HG03571 (cell line): ENCODE measurements at regions not wholly inside any gene's neighbourhood (a gene's known extent, or its start where the extent isn't known, plus 50 kb on each side); places are given as distances from the start of the nearest gene placed in this dataset.

Source experiments
- ATAC-seq: cut with Tn5 transposase; IDR thresholded peaks from one replicate; pipeline ENCODE4 v1.9.1; 2021; ENCODE audit not compliant: unreplicated experiment

DNA sequence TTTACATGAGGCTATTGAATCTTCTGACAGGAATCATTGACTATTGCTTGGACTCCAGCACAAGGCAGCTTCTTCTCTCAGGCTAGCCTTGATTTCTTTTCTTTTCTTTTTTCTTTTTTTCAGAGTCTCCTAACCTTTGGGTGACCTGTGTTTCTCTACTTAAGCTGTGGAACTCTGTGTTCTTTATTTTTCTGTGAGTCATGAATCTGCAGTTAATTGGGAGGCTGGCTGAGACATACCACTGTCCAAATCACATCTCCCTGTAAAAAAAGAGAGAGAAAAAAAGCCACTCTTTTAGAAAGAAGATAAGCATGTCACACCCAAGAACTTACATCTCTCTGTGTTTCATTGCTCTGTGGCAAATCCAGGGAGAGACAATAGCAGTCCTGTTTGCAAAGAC is 681.2 kb upstream of the TSPY4 start:
- ATAC-seq: no peak

DNA sequence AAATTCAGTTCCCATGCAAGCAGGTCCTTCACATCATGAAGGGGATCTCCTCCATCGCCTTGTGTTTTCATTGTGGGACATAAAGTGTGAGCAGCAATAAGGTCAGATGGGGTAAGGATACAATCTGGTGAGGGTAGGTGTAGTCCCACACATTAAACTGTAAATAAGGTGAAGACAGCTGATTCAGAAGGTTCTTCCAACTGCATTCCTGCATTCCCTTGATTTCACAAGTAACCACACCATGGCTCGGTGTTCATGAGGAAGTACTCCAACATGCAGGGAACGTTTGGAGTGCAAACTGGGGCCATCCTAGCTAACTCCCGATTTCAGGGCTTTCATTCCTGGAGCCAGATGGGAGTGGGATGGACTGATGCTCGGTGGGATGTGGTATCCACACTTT is 680.7 kb upstream of the TSPY4 start:
- no peak for ATAC-seq

- ATAC-seq: no peak
Measured at GRCh38 chrY:8659721-8660120, 677.5 kb upstream of the TSPY4 start.

DNA sequence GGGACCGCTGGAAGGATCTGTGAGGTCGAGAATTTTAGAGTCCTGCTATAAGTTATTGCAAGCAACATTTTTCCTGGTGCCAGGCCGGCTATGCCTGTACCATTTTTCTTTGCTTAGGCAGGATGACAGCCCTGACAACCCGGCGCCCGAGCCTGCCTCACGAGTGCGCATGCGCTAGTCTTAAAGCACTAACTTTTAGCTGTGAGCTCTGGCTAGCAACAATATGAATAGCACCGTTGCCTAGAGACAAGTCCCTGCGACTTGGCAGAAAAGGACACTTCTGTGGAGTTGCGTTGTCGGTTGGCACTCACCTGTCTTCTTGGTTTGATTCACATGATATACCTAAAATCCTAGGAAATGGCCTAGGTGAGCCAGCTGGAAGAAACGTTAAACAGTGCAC is 663.4 kb upstream of the TSPY4 start:
- no peak for ATAC-seq

DNA sequence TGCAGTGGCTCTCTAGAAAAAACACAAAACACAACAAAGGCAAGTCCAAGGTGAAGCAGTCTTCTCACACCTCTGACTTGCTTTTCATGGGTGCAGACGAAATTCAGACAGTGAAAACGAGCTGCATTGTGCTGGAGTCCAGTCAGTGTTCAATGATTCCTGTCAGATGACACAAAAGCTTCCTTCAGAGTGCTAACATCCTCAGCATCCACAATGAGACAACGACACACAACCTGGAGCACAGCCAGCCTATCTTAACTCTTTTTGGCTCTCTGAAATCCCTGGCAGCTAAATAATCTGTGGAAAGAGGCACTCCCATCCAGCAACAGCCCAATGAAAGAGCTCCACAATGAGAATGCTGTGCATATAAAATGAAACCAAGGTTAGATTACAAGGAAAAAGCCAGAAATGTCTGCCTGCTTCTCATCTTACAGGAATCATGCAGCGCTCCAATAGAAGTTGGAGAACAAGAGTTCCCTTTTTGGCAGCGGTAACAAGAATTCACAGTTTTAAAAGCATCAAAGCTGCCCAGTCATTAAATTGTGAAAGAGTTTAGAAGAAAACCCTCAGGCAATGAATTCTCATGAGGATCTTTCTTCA is 659.8 kb upstream of the TSPY4 start:
- no peak for ATAC-seq

GRCh38 chrY:8687154-8687553 is 650.1 kb upstream of the TSPY4 start:
- ATAC-seq: no peak

DNA sequence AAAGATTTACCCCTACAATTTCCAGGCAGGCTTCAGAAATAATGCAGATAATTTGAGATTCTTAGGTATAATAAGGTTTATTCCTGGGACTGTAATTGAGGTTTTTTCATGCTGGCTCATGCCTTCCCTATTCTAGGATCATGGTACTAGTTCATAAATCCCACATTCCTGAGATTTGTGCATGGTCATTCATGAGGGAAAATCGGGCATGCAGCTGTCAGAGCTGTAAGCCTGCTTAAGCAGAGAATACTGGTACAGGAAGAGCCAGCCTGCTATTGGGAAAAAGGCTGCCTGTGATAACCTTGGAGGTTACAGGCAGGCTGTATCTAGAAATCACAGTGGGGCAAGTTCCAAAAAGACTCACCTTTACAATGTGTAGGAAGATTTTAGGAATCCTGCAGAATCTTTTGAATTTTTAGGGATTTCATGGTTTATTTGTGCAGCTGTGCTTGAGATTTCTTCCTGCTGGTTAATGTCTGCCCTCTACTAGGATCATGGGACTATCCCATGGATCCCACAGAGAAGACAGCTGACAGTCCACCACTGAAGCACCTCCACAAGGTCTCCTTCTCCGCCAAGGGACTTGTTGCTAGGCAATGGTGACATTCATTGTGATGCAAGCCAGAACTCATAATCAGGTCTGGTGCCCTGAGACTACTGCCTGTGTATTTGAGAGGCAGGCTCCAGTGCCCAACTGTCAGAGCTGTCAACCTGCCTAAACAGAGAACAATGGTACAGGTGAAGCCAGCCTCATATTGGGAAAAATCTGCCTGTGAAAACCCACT is 646.2 kb upstream of the TSPY4 start:
- ATAC-seq: no peak

DNA sequence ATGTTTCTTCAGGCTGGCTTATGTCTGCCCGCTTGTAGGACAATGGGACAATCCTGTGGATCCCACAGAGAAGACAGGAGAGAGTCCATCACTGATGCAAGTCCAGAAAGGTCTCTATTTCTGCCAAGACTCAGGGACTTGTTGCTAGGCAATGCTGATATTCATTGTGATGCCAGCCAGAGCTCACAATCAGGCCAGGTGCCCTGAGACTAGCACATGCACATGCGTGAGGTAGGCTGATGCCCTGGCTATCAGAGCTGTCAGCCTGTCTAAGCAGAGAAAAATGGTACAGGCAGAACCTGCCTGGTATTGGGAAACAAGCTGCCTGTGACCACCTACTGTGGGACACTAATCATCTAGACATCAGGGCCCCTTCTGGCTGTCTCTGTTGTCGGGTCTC is 638.7 kb upstream of the TSPY4 start:
- no peak for ATAC-seq

DNA sequence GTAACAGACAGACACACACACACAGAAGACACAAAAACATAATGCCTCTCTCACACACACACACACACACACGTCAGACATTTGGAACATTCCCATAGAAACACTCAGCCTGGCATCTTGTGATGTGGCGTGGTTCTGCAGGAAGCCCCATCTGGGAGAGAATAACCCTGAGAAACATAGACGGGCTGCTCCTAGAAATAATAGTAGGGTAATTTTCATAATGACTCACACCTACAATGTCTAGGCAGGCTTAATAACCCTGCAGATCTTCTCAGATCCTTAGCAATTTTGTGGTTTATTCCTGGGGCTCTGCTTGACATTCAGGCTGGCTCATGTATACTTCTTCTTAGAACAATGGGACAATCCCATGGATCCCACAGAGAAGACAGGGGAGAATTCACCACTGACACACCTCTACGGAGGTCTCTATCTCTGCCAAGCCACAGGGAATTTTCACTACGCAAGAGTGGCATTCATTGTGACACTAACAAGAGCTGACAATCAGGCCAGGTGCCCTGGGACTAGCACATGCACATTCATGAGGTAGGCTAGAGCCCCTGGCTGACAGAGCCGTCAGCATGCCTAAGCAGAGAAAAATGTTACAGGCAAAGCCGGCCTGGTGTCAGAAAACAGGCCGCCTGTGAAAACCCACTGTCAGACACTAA is 631.5 kb upstream of the TSPY4 start:
- ATAC-seq: no peak

- no peak for ATAC-seq
Measured at GRCh38 chrY:8712296-8712695, 625.0 kb upstream of the TSPY4 start.

GRCh38 chrY:8715226-8715625 is 622.0 kb upstream of the TSPY4 start:
- ATAC-seq: no peak

- ATAC-seq: no peak
Measured at GRCh38 chrY:8726616-8727015, 610.6 kb upstream of the TSPY4 start.

GRCh38 chrY:8729971-8730370 is 607.3 kb upstream of the TSPY4 start:
- ATAC-seq: no peak

DNA sequence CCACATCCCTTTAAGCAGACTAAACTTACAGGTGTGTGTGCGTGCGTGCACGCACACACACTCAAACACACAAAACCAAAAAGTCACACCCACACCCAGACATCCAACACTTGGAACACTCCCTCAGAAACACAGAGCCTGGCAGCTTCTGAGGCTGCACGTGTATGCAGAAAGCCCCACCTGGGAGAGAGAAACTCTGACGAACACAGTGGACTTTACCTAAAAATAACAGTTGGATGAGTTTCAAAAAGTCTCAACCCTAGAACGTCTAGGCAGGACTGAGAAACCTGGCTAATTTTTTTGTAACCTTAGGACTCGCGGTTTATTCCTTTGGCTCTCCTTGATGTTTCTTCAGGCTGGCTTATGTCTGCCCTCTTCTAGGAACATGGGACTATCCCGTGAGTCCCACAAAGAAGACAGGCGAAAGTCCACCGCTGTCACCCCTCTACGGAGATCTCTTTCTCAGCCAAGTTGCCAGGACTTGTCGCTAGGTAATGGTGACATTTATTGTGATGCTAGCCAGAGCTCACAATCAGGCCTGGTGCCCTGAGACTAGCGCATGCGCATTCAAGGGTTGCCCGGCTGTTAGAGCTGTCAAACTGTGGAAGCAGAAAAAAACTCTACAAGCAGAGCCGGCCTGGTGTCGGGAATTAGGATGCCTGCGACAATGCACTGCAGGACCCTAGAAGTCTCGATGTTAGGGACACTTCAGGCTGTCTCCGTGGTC is 595.8 kb upstream of the TSPY4 start:
- ATAC-seq: no peak

DNA sequence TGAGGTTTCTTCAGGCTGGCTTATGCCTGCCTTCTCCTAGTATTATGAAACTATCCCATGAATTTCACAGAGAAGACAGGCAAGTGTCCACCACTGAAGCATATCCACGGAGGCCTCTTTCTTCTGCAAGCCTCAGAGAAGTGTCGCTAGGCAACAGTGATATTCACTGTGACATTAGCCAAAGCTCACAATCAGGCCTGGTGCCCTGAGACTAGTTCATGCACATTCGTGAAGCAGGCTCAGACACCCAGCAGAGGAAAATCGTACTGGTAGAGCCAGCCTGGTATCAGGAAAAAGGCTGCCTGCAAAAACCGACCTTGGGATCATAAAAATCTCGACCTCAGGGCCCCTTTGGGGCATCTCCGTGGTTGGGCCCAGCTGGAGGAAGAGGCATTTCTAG is 573.1 kb upstream of the TSPY4 start:
- no peak for ATAC-seq

DNA sequence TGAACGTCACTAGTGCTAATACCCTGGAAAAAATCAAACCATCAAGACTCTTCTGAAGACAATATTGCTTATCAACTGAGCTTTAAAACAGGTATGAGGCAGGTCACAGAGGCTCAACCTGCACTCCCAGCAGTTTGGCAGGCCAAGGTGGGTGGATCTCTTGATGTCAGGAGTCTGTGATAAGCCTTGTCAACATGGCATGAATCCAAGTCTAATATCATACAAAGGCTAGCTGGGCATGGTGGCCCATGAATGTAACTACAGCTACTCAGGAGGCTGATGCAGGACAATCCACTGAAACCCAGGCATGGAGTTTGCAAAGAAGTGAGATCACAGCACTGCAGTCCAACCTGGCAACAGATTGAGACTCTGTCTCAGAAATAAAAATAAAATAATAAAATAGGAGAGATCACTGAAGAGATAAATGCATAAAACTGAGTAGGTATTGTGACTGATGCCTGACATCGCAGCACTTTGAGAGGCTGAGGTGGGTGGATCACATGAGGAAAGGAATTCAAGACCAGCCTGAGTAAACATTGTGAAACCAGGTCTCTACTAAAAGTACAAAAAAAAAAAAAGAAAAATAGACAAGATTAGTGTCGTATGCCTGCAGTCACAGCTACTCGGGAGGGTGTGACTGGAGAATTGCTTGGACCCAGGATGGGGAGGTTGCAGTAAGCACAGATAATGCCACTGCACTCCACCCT is 555.9 kb upstream of the TSPY4 start:
- ATAC-seq: no peak

DNA sequence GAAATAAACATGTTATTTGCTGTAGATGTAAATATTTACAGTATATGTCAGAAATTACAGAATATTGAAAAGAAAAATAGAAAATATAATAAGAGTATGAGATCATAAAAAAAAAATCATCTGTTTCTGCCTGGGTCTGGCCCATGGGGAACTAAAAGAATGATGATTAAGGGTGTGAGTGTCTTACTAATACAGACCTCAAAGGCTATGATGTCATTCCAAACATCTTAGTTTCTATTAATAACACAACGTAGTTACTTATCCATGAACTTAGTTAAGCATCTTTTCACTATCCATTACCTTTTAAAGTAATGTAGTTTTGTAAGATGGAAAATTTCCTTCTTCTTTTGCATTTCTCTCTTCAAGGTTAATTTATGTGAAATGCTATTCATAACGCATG is 542.7 kb upstream of the TSPY4 start:
- no peak for ATAC-seq

- ATAC-seq: no peak
Measured at GRCh38 chrY:8804317-8804716, 532.9 kb upstream of the TSPY4 start.

DNA sequence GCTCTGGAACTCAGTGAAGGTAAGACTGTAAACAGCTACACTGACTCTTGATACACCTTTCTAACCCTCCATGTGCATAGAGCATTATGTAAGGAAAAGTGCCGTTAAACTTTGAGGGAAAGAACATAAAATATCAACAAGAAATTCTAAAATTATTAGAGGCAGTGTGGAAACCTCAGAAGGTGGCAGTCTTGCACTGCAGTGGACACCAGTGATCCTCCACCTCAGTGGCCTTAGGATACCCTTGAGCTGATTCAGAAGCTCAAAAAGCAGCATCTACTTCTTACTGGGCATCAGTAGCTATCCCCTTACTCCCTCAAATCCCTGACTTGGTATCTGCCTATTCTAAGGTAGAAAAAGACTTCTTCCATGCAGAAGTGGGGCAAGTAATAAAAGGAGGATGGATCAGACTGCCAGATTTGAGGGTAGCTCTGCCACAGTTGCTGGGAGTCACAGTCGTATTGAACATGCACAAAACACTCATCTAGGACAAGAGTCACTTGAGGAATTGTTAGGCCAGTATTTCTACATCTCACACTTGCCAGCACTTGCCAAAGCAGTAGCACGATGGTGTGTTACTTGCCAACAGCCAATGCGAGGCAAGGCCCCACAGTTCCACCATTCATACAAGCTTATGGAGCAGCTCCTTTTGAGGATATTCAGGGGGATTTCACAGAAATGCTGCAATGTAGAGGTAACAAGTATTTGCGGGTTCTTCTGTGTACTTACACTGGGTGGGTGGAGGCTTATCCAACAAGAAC is 529.4 kb upstream of the TSPY4 start:
- no peak for ATAC-seq

- ATAC-seq: no peak
Measured at GRCh38 chrY:8808611-8809010, 528.7 kb upstream of the TSPY4 start.
